ENCODE measurements at regions not wholly inside any gene's neighbourhood (a gene's known extent, or its start where the extent isn't known, plus 50 kb on each side); places are given as distances from the start of the nearest gene placed in this dataset.

- peak; percentile 66 for DNase-seq (ENCODE audit: low read depth)
Measured at GRCh38 chr12:5376591-5377207, 55.2 kb upstream of the NTF3 start.

DNA sequence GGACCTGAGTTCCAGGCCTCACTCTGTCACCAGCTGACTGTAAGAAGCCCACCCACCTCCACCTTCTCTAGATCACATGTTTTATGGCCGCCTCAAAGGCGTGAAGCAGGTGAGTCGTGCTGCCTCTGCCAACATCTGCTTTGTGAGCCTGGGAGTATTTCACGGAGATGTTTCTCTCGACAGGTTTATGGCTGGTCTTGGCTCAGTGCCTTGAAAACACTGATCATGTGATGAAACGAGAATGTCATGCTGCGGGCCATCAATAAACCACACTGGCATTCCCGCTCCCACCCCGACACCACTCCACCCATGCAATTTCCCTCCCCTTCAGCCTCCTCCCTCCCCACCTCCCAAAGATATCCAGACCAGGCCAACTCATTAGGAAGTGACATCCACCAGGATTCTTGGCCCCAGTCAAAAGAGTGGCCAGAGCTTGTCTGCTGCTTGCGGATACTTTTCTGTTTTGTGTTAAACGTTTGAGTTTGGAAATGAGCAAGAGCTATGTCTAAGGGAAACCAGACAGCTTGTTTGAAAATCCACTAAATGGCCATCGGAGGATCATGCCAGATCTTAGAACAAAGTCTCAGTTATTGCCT is 53.8 kb upstream of the NTF3 start:
- DNase-seq (ENCODE audit: low read depth) = peak; percentile 50

- peak; percentile 98 for DNase-seq (ENCODE audit: low read depth)
Measured at GRCh38 chr12:5379749-5380496, 52.0 kb upstream of the NTF3 start.
